Osteoblast (primary cell): ENCODE measurements at regions not wholly inside any gene's neighbourhood (a gene's known extent, or its start where the extent isn't known, plus 50 kb on each side); places are given as distances from the start of the nearest gene placed in this dataset.

Source experiments
- DNase-seq: peaks from one replicate; pipeline ENCODE4 v3.0.0; 2011; ENCODE audit warnings: low spot score, mixed read lengths; ENCODE audit not compliant: insufficient read length; ENCODE audit errors: missing footprints
- H2AFZ ChIP-seq: 2 replicates; pipeline ENCODE4 v1.6.0; 2011; ENCODE audit warnings: mild to moderate bottlenecking, low read length
- H3K27ac ChIP-seq: 2 replicates; pipeline ENCODE4 v1.5.1; 2011; ENCODE audit warnings: mild to moderate bottlenecking, low read depth, low read length, moderate library complexity
- H3K27me3 ChIP-seq: 2 replicates; pipeline ENCODE4 v1.6.0; 2012; ENCODE audit warnings: mild to moderate bottlenecking, control low read depth, inconsistent platforms, low read length, moderate library complexity; ENCODE audit not compliant: insufficient read depth
- H3K36me3 ChIP-seq: 2 replicates; pipeline ENCODE4 v1.5.1; 2011; ENCODE audit warnings: mild to moderate bottlenecking, low read length, control low read depth, moderate library complexity; ENCODE audit not compliant: insufficient read depth
- H3K4me1 ChIP-seq: 2 replicates; pipeline ENCODE4 v1.5.1; 2011; ENCODE audit warnings: mild to moderate bottlenecking, low read length, control low read depth, moderate library complexity; ENCODE audit not compliant: insufficient read depth
- H3K4me2 ChIP-seq: 2 replicates; pipeline ENCODE4 v1.6.0; 2011; ENCODE audit warnings: mild to moderate bottlenecking, low read length; ENCODE audit not compliant: insufficient read depth
- H3K4me3 ChIP-seq: fragments of 200-600 bp; sonication (generic); 3 replicates; pipeline ENCODE4 v1.5.1; 2012; ENCODE audit warnings: mild to moderate bottlenecking, low read length, inconsistent platforms; ENCODE audit not compliant: insufficient read depth
- H3K79me2 ChIP-seq: 2 replicates; pipeline ENCODE4 v1.6.0; 2012; ENCODE audit warnings: mild to moderate bottlenecking, low read length, control low read depth, inconsistent platforms; ENCODE audit not compliant: insufficient read depth
- H3K9me3 ChIP-seq: 2 replicates; pipeline ENCODE4 v1.5.1; 2011; ENCODE audit warnings: low read depth, low read length, control low read depth
- H4K20me1 ChIP-seq: 2 replicates; pipeline ENCODE4 v1.6.0; 2012; ENCODE audit warnings: mild to moderate bottlenecking, low read length, control low read depth; ENCODE audit not compliant: insufficient read depth
- TF ChIP-seq, protein P1 (sequence below): IDR thresholded peaks from 2 replicates; pipeline ENCODE4 v1.5.1; 2011; ENCODE audit warnings: mild to moderate bottlenecking, low read depth, low read length, moderate library complexity; ENCODE audit errors: extremely low read depth

DNA sequence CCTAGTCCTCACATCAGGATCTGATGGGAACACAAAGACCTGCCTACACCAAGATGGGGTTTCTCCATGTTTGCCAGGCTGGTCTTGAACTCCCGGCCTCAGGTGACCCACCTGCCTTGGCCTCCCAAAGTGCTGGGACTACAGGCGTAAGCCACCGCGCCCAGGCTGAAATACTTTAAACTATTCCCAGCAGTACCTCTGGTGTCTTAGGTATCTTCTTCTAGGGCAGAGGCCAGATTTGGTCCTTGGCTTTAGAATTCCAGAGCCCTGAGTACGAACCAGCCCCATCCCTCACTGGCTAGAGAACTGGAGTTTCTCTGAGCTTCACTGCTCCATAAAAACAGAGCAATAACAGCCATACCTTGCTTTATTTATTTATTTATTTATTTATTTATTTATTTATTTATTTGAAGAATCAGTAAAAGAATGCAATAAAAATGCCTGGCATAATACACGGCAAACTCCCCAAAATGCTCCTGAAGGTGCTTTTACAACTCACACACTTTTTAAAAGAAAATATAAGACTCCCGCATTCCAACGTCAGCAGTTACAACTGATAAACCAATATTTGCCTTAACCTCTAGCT is 312.1 kb downstream of the TFAP2C start:
- DNase-seq: no peak

DNA sequence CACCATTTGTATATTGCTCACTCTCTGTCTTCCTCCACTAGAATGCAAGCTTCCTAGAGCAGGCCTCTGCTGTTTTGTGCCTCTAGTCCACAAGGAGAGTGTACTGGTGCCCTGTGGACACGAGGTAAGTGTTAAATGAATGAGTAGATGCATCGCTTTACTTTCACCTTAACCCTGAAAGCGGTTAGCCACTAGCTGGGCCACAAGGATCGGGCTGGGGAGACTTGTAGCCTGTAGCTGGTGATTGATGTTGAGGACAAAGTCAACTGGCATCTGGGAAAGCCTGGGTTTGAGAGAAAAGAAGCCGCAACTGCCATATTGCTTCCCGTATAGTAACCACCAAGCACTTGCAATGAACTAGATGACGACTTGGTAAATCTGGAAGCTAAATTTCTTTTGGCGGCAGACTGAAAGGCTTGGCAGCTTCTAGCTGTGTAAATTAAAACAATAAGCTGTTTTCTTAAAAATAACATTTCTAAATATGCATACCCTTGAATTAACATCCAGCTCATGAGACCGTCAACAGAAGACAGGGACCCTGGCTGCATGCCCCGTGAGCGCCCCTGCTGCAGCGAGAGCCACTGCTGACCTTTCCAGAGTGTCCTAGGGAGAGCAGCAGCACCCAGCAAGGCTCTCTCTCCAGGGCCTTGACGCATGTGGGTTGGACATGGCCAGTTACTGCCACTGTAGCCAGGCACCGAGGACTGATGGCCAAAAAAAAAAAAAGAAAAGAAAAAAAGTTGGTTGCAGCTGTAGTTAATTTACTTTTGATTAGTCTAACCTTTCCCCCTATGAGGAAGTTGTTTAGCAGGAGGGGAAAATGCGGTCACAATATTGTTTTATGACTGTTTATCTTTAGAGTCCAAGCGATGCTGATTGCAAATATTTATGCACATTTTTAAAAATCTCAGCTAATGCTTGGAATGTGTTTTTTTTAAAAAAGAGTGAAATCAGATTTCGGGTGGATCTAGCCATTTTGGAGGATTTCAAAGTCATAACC is 315.1 kb downstream of the TFAP2C start:
- Histone ChIP-seq H3K4me1 (no peaks in the 10 kb centered on the region), H3K79me2 (no peaks in the 10 kb centered on the region), H2AFZ (no peak overlapping the region), H3K4me3 (no peak overlapping the region), H3K4me2 (no peak overlapping the region), H3K27me3 (no peaks in the 10 kb centered on the region), H3K27ac (no peak overlapping the region), H3K9me3 (no peaks in the 10 kb centered on the region), H3K36me3 (no peaks in the 10 kb centered on the region), H4K20me1 (no peaks in the 10 kb centered on the region)
- no peak for DNase-seq
- TF ChIP-seq, protein P1, sequence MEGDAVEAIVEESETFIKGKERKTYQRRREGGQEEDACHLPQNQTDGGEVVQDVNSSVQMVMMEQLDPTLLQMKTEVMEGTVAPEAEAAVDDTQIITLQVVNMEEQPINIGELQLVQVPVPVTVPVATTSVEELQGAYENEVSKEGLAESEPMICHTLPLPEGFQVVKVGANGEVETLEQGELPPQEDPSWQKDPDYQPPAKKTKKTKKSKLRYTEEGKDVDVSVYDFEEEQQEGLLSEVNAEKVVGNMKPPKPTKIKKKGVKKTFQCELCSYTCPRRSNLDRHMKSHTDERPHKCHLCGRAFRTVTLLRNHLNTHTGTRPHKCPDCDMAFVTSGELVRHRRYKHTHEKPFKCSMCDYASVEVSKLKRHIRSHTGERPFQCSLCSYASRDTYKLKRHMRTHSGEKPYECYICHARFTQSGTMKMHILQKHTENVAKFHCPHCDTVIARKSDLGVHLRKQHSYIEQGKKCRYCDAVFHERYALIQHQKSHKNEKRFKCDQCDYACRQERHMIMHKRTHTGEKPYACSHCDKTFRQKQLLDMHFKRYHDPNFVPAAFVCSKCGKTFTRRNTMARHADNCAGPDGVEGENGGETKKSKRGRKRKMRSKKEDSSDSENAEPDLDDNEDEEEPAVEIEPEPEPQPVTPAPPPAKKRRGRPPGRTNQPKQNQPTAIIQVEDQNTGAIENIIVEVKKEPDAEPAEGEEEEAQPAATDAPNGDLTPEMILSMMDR: no peak

More for the DNA sequence above, 312.1 kb downstream of the TFAP2C start:
- no peaks in the 10 kb centered on the region for H3K36me3 ChIP-seq
- H3K9me3 ChIP-seq: no peaks in the 10 kb centered on the region
- H3K79me2 ChIP-seq: no peaks in the 10 kb centered on the region
- no peak overlapping the region for H3K4me3 ChIP-seq
- no peaks in the 10 kb centered on the region for H4K20me1 ChIP-seq
- no peaks in the 10 kb centered on the region for H3K4me1 ChIP-seq
- H3K27ac ChIP-seq: no peak overlapping the region
- TF ChIP-seq, protein P1: no peak
- H3K4me2 ChIP-seq: no peak overlapping the region
- no peak overlapping the region for H2AFZ ChIP-seq
- no peaks in the 10 kb centered on the region for H3K27me3 ChIP-seq

DNA sequence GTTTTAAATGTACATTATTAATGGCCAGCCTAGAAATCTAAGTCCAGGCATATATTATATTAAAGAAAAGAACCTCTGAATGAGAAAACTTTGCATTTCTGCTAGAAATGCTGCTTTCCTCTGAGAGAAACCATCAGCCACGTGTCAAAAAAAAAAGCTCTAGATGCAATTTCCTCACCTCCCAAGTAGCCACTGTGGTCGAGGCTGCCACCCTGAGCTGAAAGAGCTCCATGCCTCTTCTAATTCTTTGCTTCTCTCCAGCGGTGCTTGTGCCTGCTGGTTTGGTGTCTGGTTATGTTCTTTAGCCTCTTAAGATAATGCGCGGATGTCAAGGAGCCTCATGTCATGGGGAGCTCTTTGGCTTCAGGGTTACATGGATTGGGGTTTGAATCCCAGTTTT is 316.0 kb downstream of the TFAP2C start:
- H3K4me3 ChIP-seq: no peak overlapping the region
- no peaks in the 10 kb centered on the region for H3K27me3 ChIP-seq
- H3K9me3 ChIP-seq: no peaks in the 10 kb centered on the region
- no peak overlapping the region for H3K27ac ChIP-seq
- no peak for DNase-seq
- H2AFZ ChIP-seq: no peak overlapping the region
- TF ChIP-seq, protein P1: no peak
- H4K20me1 ChIP-seq: no peaks in the 10 kb centered on the region
- H3K36me3 ChIP-seq: no peaks in the 10 kb centered on the region
- H3K79me2 ChIP-seq: no peaks in the 10 kb centered on the region
- no peak overlapping the region for H3K4me2 ChIP-seq
- no peaks in the 10 kb centered on the region for H3K4me1 ChIP-seq

DNA sequence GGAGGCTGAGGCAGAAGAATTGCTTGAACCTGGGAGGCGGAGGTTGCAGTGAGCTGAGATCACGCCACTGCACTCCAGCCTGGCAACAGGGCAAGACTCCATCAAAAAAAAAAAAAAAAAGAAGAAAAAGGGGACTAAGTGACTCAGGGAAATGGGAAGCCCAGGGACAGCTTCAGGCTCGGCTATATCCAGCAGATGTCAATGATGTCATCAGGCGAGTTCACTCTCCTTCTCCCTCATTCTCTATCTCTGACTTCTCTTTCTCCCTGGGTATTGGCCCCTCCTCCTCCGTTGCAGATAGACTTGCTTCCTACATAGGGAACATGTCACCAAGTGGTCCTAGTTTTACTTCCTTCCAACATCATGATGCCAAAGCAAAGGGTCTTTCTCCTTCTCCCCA is 316.8 kb downstream of the TFAP2C start:
- Histone ChIP-seq H3K27ac (no peak overlapping the region), H3K27me3 (no peaks in the 10 kb centered on the region), H3K4me1 (no peaks in the 10 kb centered on the region), H4K20me1 (no peaks in the 10 kb centered on the region), H3K4me2 (no peak overlapping the region), H3K79me2 (no peaks in the 10 kb centered on the region), H3K4me3 (no peak overlapping the region), H3K9me3 (no peaks in the 10 kb centered on the region), H3K36me3 (no peaks in the 10 kb centered on the region), H2AFZ (no peak overlapping the region)
- DNase-seq: no peak
- TF ChIP-seq, protein P1: no peak
